H1 (cell line): ENCODE measurements at regions not wholly inside any gene's neighbourhood (a gene's known extent, or its start where the extent isn't known, plus 50 kb on each side); places are given as distances from the start of the nearest gene placed in this dataset.

Experiments used
- CTCF ChIA-PET: fragments of 300-600 bp; sonication (Branson Sonifier 250); formaldehyde crosslinking; loops from one replicate; lab custom pipeline; 2021; ENCODE audit not compliant: partially characterized antibody; lab: Charles Lee
- POLR2A ChIA-PET: fragments of 300-600 bp; sonication (Branson Sonifier 250); formaldehyde crosslinking; loops from one replicate; lab custom pipeline; 2021; ENCODE audit warnings: inconsistent platforms; ENCODE audit not compliant: partially characterized antibody; lab: Charles Lee
- DNase-seq, 2 experiments: peaks; one replicate each; pipeline versions ENCODE4 v3.0.0 to v3.0.0-alpha.2; 2010 to 2022; ENCODE audit warnings: low spot score in 2 of 2, low read depth in 1 of 2, mixed read lengths in 1 of 2
- FAIRE-seq: peaks from 2 replicates; lab custom pipeline; 2011; peaks lifted over from hg19 to GRCh38; lab: Jason Lieb, UNC
- H2AFZ ChIP-seq: 2 replicates; pipeline ENCODE4 v1.8.1; 2012; ENCODE audit warnings: low read length, inconsistent platforms
- H2AK5ac ChIP-seq: 2 replicates; pipeline ENCODE4 v1.6.1; 2013; ENCODE audit warnings: low read depth, low read length
- H2BK120ac ChIP-seq: replicated peaks from 2 replicates; pipeline ENCODE3; 2013; ENCODE audit warnings: low read depth, low read length, inconsistent platforms
- H2BK12ac ChIP-seq: 2 replicates; pipeline ENCODE4 v1.6.1; 2013; ENCODE audit warnings: low read depth, low read length
- H2BK15ac ChIP-seq: 2 replicates; pipeline ENCODE4 v1.6.1; 2013; ENCODE audit warnings: low read length
- H2BK20ac ChIP-seq: 2 replicates; pipeline ENCODE4 v1.6.1; 2013; ENCODE audit warnings: low read length
- H2BK5ac ChIP-seq: 2 replicates; pipeline ENCODE4 v1.6.1; 2013; ENCODE audit warnings: low read depth, low read length
- H3K14ac ChIP-seq: 2 replicates; pipeline ENCODE4 v1.6.1; 2013; ENCODE audit warnings: inconsistent platforms; ENCODE audit not compliant: insufficient read length
- H3K18ac ChIP-seq: 2 replicates; pipeline ENCODE4 v1.6.1; 2013; ENCODE audit warnings: low read length; ENCODE audit errors: extremely low read depth
- H3K23ac ChIP-seq: 2 replicates; pipeline ENCODE4 v1.6.1; 2013; ENCODE audit warnings: inconsistent platforms; ENCODE audit not compliant: insufficient read length
- H3K23me2 ChIP-seq: 2 replicates; pipeline ENCODE4 v1.6.1; 2013; ENCODE audit warnings: low read depth, low read length
- H3K27ac ChIP-seq: 2 replicates; pipeline ENCODE4 v1.6.1; 2011; ENCODE audit warnings: low read depth, low read length, inconsistent platforms
- H3K27me3 ChIP-seq, 4 experiments: replicated peaks in 1 of 4; 1 replicate in 1 of 4; 2 replicates in 3 of 4; pipeline versions ENCODE4 v1.6.1 to v1.8.1; 2011 to 2013; ENCODE audit warnings: low read length in 3 of 4, mild to moderate bottlenecking in 3 of 4, inconsistent platforms in 2 of 4, mixed read lengths in 2 of 4, moderate library complexity in 1 of 4; ENCODE audit not compliant: control insufficient read depth in 3 of 4, insufficient read depth in 3 of 4; ENCODE audit errors: extremely low read depth in 1 of 4
- H3K36me3 ChIP-seq, 4 experiments: 2 replicates each; pipeline versions ENCODE4 v1.6.1 to v1.8.1; 2011 to 2013; ENCODE audit warnings: mild to moderate bottlenecking in 4 of 4, low read length in 3 of 4, moderate library complexity in 2 of 4, control low read depth in 1 of 4, inconsistent platforms in 1 of 4; ENCODE audit not compliant: insufficient read depth in 4 of 4, control insufficient read depth in 2 of 4
- H3K4ac ChIP-seq: replicated peaks from 2 replicates; pipeline ENCODE3; 2013; ENCODE audit warnings: low read length, low read depth, mixed read lengths, inconsistent platforms; ENCODE audit not compliant: insufficient read length
- H3K4me1 ChIP-seq, 4 experiments: replicated peaks in 1 of 4; 1 replicate in 1 of 4; 2 replicates in 3 of 4; pipeline versions ENCODE4 v1.6.1 to v1.8.1; 2011 to 2013; ENCODE audit warnings: low read length in 3 of 4, inconsistent platforms in 2 of 4, mixed read lengths in 1 of 4; ENCODE audit not compliant: insufficient read depth in 4 of 4, control insufficient read depth in 3 of 4
- H3K4me2 ChIP-seq, 2 experiments: 2 replicates each; pipeline versions ENCODE4 v1.6.1 to v1.8.1; 2011 to 2013; ENCODE audit warnings: low read depth in 2 of 2, low read length in 2 of 2, control low read depth in 1 of 2, inconsistent platforms in 1 of 2, mild to moderate bottlenecking in 1 of 2; ENCODE audit not compliant: insufficient read depth in 1 of 2
- H3K4me3 ChIP-seq, 4 experiments: fragments of 200-600, 300-600 bp in 1 of 4; sonication (generic), shearing (Covaris generic), sonication (Bioruptor Twin) in 1 of 4; 2 replicates each; pipeline versions ENCODE4 v1.5.1 to v1.8.1; 2011 to 2016; ENCODE audit warnings: low read length in 4 of 4, low read depth in 3 of 4, control low read depth in 2 of 4, inconsistent platforms in 2 of 4, mild to moderate bottlenecking in 2 of 4, mixed read lengths in 1 of 4, moderate library complexity in 1 of 4; ENCODE audit not compliant: insufficient read depth in 2 of 4; ENCODE audit errors: extremely low read depth in 1 of 4
- H3K56ac ChIP-seq: replicated peaks from 2 replicates; pipeline ENCODE3; 2013; ENCODE audit warnings: low read depth, mild to moderate bottlenecking, mixed read lengths, low read length, inconsistent platforms; ENCODE audit not compliant: insufficient read length
- H3K79me1 ChIP-seq: 2 replicates; pipeline ENCODE4 v1.6.1; 2013; ENCODE audit warnings: low read depth, low read length, control low read depth
- H3K79me2 ChIP-seq, 2 experiments: 2 replicates each; pipeline versions ENCODE4 v1.6.1 to v1.8.1; 2012 to 2013; ENCODE audit warnings: low read length in 2 of 2, mild to moderate bottlenecking in 2 of 2, inconsistent platforms in 1 of 2; ENCODE audit not compliant: insufficient read depth in 2 of 2, control insufficient read depth in 1 of 2
- H3K9ac ChIP-seq, 4 experiments: replicated peaks in 1 of 4; 1 replicate in 1 of 4; 2 replicates in 3 of 4; pipeline versions ENCODE4 v1.6.1 to v1.8.1; 2011 to 2013; ENCODE audit warnings: low read depth in 3 of 4, low read length in 3 of 4, control low read depth in 2 of 4, mild to moderate bottlenecking in 2 of 4, moderate library complexity in 2 of 4, inconsistent platforms in 1 of 4; ENCODE audit errors: extremely low read depth in 1 of 4
- H3K9me3 ChIP-seq, 2 experiments: 2 replicates each; pipeline versions ENCODE4 v1.6.1 to v1.8.1; 2012 to 2013; ENCODE audit warnings: mild to moderate bottlenecking in 2 of 2, moderate library complexity in 2 of 2, control low read depth in 1 of 2, inconsistent platforms in 1 of 2, low read depth in 1 of 2, low read length in 1 of 2, mixed read lengths in 1 of 2; ENCODE audit not compliant: insufficient read depth in 2 of 2
- H4K20me1 ChIP-seq, 2 experiments: replicated peaks in 1 of 2; 2 replicates each; pipeline versions ENCODE3 to v1.8.1; 2011 to 2013; ENCODE audit warnings: inconsistent platforms in 2 of 2, low read length in 2 of 2, mild to moderate bottlenecking in 1 of 2; ENCODE audit not compliant: insufficient read depth in 2 of 2, control insufficient read depth in 1 of 2
- H4K5ac ChIP-seq: 2 replicates; pipeline ENCODE4 v1.6.1; 2013; ENCODE audit warnings: low read length, low read depth, mixed read lengths, inconsistent platforms; ENCODE audit not compliant: insufficient read length
- H4K8ac ChIP-seq: 2 replicates; pipeline ENCODE4 v1.8.0; 2013; ENCODE audit warnings: mild to moderate bottlenecking, moderate library complexity, low read length, inconsistent platforms; ENCODE audit not compliant: insufficient read depth; ENCODE audit errors: extremely low read depth
- H4K91ac ChIP-seq: replicated peaks from 2 replicates; pipeline ENCODE3; 2013; ENCODE audit warnings: low read length, mixed read lengths, inconsistent platforms; ENCODE audit not compliant: insufficient read length
- KDM5A ChIP-seq: fragments of 200-600 bp; IDR thresholded peaks from 2 replicates; pipeline ENCODE4 v1.7.1; 2012; ENCODE audit warnings: mild to moderate bottlenecking, low read length, inconsistent platforms, mixed read lengths
- MAFK ChIP-seq: IDR thresholded peaks from 2 replicates; pipeline ENCODE4 v1.6.1; 2012; ENCODE audit warnings: low read depth, mild to moderate bottlenecking, improper control_type of control experiment, low read length
- RFX5 ChIP-seq: IDR thresholded peaks from 2 replicates; pipeline ENCODE4 v1.6.1; 2011; ENCODE audit warnings: low read depth, low read length, improper control_type of control experiment, borderline replicate concordance
- RXRA ChIP-seq: IDR thresholded peaks from 2 replicates; pipeline ENCODE4 v1.6.1; 2011; ENCODE audit warnings: low read depth, mild to moderate bottlenecking, low read length, moderate library complexity; ENCODE audit not compliant: insufficient read depth
- SRF ChIP-seq: IDR thresholded peaks from 2 replicates; pipeline ENCODE4 v1.6.1; 2011; ENCODE audit warnings: mild to moderate bottlenecking, low read depth, low read length, moderate library complexity
- USF2 ChIP-seq: IDR thresholded peaks from 2 replicates; pipeline ENCODE4 v1.6.1; 2011; ENCODE audit warnings: low read length, improper control_type of control experiment

- Histone ChIP-seq H2AFZ (no peak overlapping the region), H2BK20ac (no peak overlapping the region), H3K56ac (no peak overlapping the region), H3K4me3 (no peak overlapping the region), H4K20me1 (no peaks in the 10 kb centered on the region), H3K27me3 (no peaks in the 10 kb centered on the region), H3K4me2 (no peak overlapping the region), H3K14ac (no peak overlapping the region), H3K9ac (no peak overlapping the region), H3K36me3 (no peaks in the 10 kb centered on the region; a peak in 1 of 8 replicates), H4K91ac (no peak overlapping the region), H4K8ac (no peak overlapping the region), H2BK5ac (no peak overlapping the region), H4K5ac (no peak overlapping the region), H2BK15ac (no peak overlapping the region), H2BK12ac (no peak overlapping the region), H2BK120ac (no peak overlapping the region), H3K23me2 (no peaks in the 10 kb centered on the region), H3K79me1 (no peaks in the 10 kb centered on the region), H2AK5ac (no peak overlapping the region), H3K18ac (no peak overlapping the region), H3K79me2 (no peaks in the 10 kb centered on the region), H3K4ac (no peak overlapping the region), H3K4me1 (no peaks in the 10 kb centered on the region), H3K27ac (no peak overlapping the region), H3K9me3 (no peaks in the 10 kb centered on the region), H3K23ac (no peak overlapping the region)
- TF ChIP-seq USF2: no peak
- no peak for TF ChIP-seq RFX5
- TF ChIP-seq RXRA: no peak
- TF ChIP-seq MAFK: no peak
- no peak for TF ChIP-seq SRF
- TF ChIP-seq KDM5A: no peak
- FAIRE-seq: no peak
- ChIA-PET POLR2A (no interaction called here), CTCF (no interaction called here)
- DNase-seq: no peak
These were observed 219.4 kb downstream of the TANC2 start for GRCh38 chr17:63185420-63185819.
